GM12892 (cell line): ENCODE measurements at regions not wholly inside any gene's neighbourhood (a gene's known extent, or its start where the extent isn't known, plus 50 kb on each side); places are given as distances from the start of the nearest gene placed in this dataset.
"Not testable (repeated sequence)": the region's sequence is repeated elsewhere in the genome, so short reads cannot be mapped to it uniquely, and the experiment has no call there.

ENCODE experiments used
- DNase-seq: peaks from one replicate; pipeline ENCODE4 v3.0.0; 2011; ENCODE audit not compliant: insufficient read length
- FAIRE-seq: peaks from 2 replicates; lab custom pipeline; 2011; peaks lifted over from hg19 to GRCh38; lab: Jason Lieb, UNC
- POLR2A ChIP-seq: IDR thresholded peaks from 2 replicates; pipeline ENCODE4 v1.6.1; 2011; ENCODE audit warnings: low read depth, low read length, control low read depth
- POLR2AphosphoS5 ChIP-seq: IDR thresholded peaks from 2 replicates; pipeline ENCODE4 v1.6.1; 2011; ENCODE audit warnings: low read depth, low read length, control low read depth
- TAF1 ChIP-seq: IDR thresholded peaks from 2 replicates; pipeline ENCODE4 v1.6.1; 2011; ENCODE audit warnings: low read depth, mild to moderate bottlenecking, control low read depth, low read length, borderline replicate concordance

GRCh38 chr5:92102313-92102712, 719.2 kb upstream of the ARRDC3 start:
- TF ChIP-seq TAF1, result no peak
- TF ChIP-seq POLR2A, result no peak
- no peak for TF ChIP-seq POLR2AphosphoS5
- DNase-seq (no peak), FAIRE-seq (no peak)

- FAIRE-seq, result no peak
- TF ChIP-seq POLR2A (no peak), POLR2AphosphoS5 (no peak), TAF1 (no peak)
These were observed 709.1 kb upstream of the ARRDC3 start for GRCh38 chr5:92092239-92092638.

GRCh38 chr5:92086059-92086811, 703.1 kb upstream of the ARRDC3 start:
- no peak for FAIRE-seq
- DNase-seq, result no peak
- no peak for TF ChIP-seq TAF1

More at GRCh38 chr5:92092239-92092638, 709.1 kb upstream of the ARRDC3 start:
- DNase-seq, result no peak

GRCh38 chr5:92081958-92082712, 699.0 kb upstream of the ARRDC3 start:
- FAIRE-seq, result no peak
- TF ChIP-seq POLR2A (no peak), TAF1 (no peak), POLR2AphosphoS5 (no peak)
- DNase-seq, result no peak

- no peak for TF ChIP-seq POLR2A
- TF ChIP-seq POLR2AphosphoS5, result no peak
- TF ChIP-seq TAF1, result no peak
- DNase-seq (no peak), FAIRE-seq (no peak)
These were observed 687.7 kb upstream of the ARRDC3 start for GRCh38 chr5:92070786-92071185.

GRCh38 chr5:92064993-92065392, 681.9 kb upstream of the ARRDC3 start:
- FAIRE-seq (no peak), DNase-seq (no peak)
- TF ChIP-seq POLR2A (no peak), POLR2AphosphoS5 (no peak), TAF1 (no peak)

GRCh38 chr5:92051741-92052140, 668.6 kb upstream of the ARRDC3 start:
- FAIRE-seq, result no peak
- TF ChIP-seq POLR2AphosphoS5, result no peak
- no peak for TF ChIP-seq TAF1
- no peak for TF ChIP-seq POLR2A
- DNase-seq, result no peak

GRCh38 chr5:92050970-92051369, 667.9 kb upstream of the ARRDC3 start:
- DNase-seq, result no peak
- TF ChIP-seq POLR2AphosphoS5, result no peak
- no peak for TF ChIP-seq POLR2A
- no peak for TF ChIP-seq TAF1
- no peak for FAIRE-seq

GRCh38 chr5:92041911-92042660, 659.0 kb upstream of the ARRDC3 start:
- DNase-seq (no peak), FAIRE-seq (no peak)
- TF ChIP-seq POLR2AphosphoS5, result no peak

GRCh38 chr5:92041206-92041605, 658.1 kb upstream of the ARRDC3 start:
- TF ChIP-seq TAF1 (no peak), POLR2A (no peak), POLR2AphosphoS5 (no peak)
- FAIRE-seq, result no peak
- DNase-seq, result no peak

GRCh38 chr5:92029792-92030191, 646.7 kb upstream of the ARRDC3 start:
- not testable (repeated sequence) for FAIRE-seq, DNase-seq

- DNase-seq, result no peak
- FAIRE-seq, result no peak
- no peak for TF ChIP-seq POLR2AphosphoS5
- no peak for TF ChIP-seq POLR2A
- TF ChIP-seq TAF1, result no peak
These were observed 640.4 kb upstream of the ARRDC3 start for GRCh38 chr5:92023555-92023954.
